Heart left ventricle (tissue), 16 donors: ENCODE measurements at regions not wholly inside any gene's neighbourhood (a gene's known extent, or its start where the extent isn't known, plus 50 kb on each side); places are given as distances from the start of the nearest gene placed in this dataset.
"Not testable (repeated sequence)": the region's sequence is repeated elsewhere in the genome, so short reads cannot be mapped to it uniquely, and the experiment has no call there.

Source experiments
- ATAC-seq, 4 donors: fragments of 200-7000 bp; cut with Tn5 transposase; one replicate each; pipeline ENCODE4 v1.9.1; 2020 to 2022; ENCODE audit warnings: moderate library complexity in 4 of 4, mild to moderate bottlenecking in 3 of 4, moderate number of reproducible peaks in 1 of 4
- DNase-seq, 5 donors: peaks; one replicate each; pipeline ENCODE4 v3.0.0-alpha.2; 2020
- H3K27ac ChIP-seq, 12 donors: fragments of 200-600 bp; sonication (generic) in 4 of 12; one replicate each; pipeline versions ENCODE4 v1.5.0 to v1.8.0; 2016 to 2022; ENCODE audit warnings: mild to moderate bottlenecking in 2 of 12
- H3K27me3 ChIP-seq, 9 donors: fragments of 200-600 bp; sonication (generic) in 2 of 9; one replicate each; pipeline versions ENCODE4 v1.5.1 to v1.8.0; 2016 to 2022; ENCODE audit warnings: mild to moderate bottlenecking in 3 of 9
- H3K36me3 ChIP-seq, 9 donors: fragments of 200-600 bp; sonication (generic) in 2 of 9; one replicate each; pipeline versions ENCODE4 v1.5.0 to v1.8.0; 2018 to 2022; ENCODE audit warnings: mild to moderate bottlenecking in 2 of 9
- H3K4me1 ChIP-seq, 12 donors: fragments of 200-600 bp; sonication (generic) in 4 of 12; one replicate each; pipeline versions ENCODE4 v1.5.0 to v1.8.0; 2016 to 2022; ENCODE audit warnings: mild to moderate bottlenecking in 3 of 12
- H3K4me3 ChIP-seq, 12 donors: fragments of 200-600 bp; sonication (generic) in 4 of 12; one replicate each; pipeline versions ENCODE4 v1.5.0 to v1.8.0; 2017 to 2022; ENCODE audit warnings: mild to moderate bottlenecking in 9 of 12, moderate library complexity in 4 of 12
- H3K9me3 ChIP-seq, 12 donors: fragments of 200-600 bp; sonication (generic) in 4 of 12; one replicate each; pipeline versions ENCODE4 v1.5.0 to v1.8.0; 2016 to 2022; ENCODE audit warnings: mild to moderate bottlenecking in 1 of 12
- POLR2A ChIP-seq, 2 donors: fragments of 450-650 bp; IDR thresholded peaks; one replicate each; pipeline ENCODE4 v1.6.1; 2017; ENCODE audit warnings: antibody characterized with exemption in 2 of 2, mild to moderate bottlenecking in 2 of 2, moderate library complexity in 2 of 2
- WGBS, 4 donors: extraction: QIAGEN DNeasy Blood & Tissue Kit in 2 of 4; methylation state at CpG; one replicate each; pipeline versions ENCODE4 v1.1.5 to v1.1.7; 2013 to 2018; 5-methylcytosine and 5-hydroxymethylcytosine counted together
- intact Hi-C, 10 donors: fragments of 100-400 bp; cut with DNase I; formaldehyde crosslinking; loops; one replicate each; pipeline versions ENCODE4 v1.11.1 to v1.14.2; 2022
- TF ChIP-seq, protein P1 (sequence below), 12 donors: fragments of 200-600 bp; sonication (generic) in 4 of 12; IDR thresholded peaks; one replicate each; pipeline versions ENCODE4 v1.5.0 to v1.8.0; 2018 to 2022; ENCODE audit warnings: antibody characterized with exemption in 12 of 12, mild to moderate bottlenecking in 5 of 12
- donor health status: ischemic (EF 13 %, LVEDD 7.1; RV severe dilation, severe dysfunction).
- donor health status: healthy with polysubstance abuse.
- donor health status: DM: no; HTN: yes; CAD: no.
- donor health status: DM: no; HTN: no; CAD: no.
- donor health status: ischemic (EF 25% LVEDD 6.9; RV normal size, moderate dysfunction).
- donor health status: ischemic (EF 25% LVEDD 5.7; RV mildly dilated, moderate dysfunction).
- donor health status: healthy.
- donor health status: DM: yes; HTN: yes; CAD: no.
- donor health status: ischemic (EF 35%, LVEDD 5.7; RV mildly dilated, moderate dysfunction).
- donor health status: nonischemic (EF 11% LVEDD 7.7; RV severe dilation, severe dysfunction).
- donor health status: DM: yes; HTN: yes; CAD: no.
- donor health status: PGD.
- donor health status: ischemic (EF 29% LVEDD 5.4; RV normal size, mild dysfunction).
- donor health status: nonischemic (EF 23%, LVEDD 6.1; RV moderate dilation, normal function).

DNA sequence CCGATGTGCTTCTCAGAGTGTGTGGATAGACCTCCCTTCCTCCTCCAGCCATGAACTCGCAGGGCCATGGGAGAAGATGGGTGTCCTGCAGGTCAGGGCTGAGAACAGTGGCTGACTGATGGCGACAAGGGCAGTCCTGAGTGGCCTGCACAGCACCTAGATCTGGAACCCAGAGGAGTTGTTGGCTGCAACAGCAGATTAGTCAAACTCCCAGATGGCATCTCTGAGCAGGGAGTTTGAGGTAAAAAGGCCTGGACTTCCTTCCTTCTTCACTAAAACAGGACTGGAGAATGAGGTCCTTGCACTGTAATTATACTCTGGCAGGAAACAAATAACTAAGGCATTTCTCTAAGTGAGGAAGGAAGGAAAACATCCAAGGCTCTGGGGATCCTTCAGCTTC lies 160.8 kb downstream of the MYCN start:
- H3K4me1 ChIP-seq: no peaks in the 10 kb centered on the region
- no peak for ATAC-seq
- H3K9me3 ChIP-seq: no peaks in the 10 kb centered on the region
- 59 to 88% (median 71%) methylated on average over 2 to 3 of the region's 3 CpGs for WGBS, 4 donors
- no peak overlapping the region for H3K4me3 ChIP-seq
- no peaks in the 10 kb centered on the region for H3K36me3 ChIP-seq
- no peak overlapping the region for H3K27ac ChIP-seq
- intact Hi-C loops: no loop called here
- TF ChIP-seq POLR2A (IDR thresholded peaks at IDR 0.05): no peak
- TF ChIP-seq, protein P1, sequence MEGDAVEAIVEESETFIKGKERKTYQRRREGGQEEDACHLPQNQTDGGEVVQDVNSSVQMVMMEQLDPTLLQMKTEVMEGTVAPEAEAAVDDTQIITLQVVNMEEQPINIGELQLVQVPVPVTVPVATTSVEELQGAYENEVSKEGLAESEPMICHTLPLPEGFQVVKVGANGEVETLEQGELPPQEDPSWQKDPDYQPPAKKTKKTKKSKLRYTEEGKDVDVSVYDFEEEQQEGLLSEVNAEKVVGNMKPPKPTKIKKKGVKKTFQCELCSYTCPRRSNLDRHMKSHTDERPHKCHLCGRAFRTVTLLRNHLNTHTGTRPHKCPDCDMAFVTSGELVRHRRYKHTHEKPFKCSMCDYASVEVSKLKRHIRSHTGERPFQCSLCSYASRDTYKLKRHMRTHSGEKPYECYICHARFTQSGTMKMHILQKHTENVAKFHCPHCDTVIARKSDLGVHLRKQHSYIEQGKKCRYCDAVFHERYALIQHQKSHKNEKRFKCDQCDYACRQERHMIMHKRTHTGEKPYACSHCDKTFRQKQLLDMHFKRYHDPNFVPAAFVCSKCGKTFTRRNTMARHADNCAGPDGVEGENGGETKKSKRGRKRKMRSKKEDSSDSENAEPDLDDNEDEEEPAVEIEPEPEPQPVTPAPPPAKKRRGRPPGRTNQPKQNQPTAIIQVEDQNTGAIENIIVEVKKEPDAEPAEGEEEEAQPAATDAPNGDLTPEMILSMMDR (IDR thresholded peaks at IDR 0.05): no peak
- no peak for DNase-seq
- H3K27me3 ChIP-seq: peaks cover 0 to 37% (median 8%) of the 10 kb centered on the region in 9 donors

DNA sequence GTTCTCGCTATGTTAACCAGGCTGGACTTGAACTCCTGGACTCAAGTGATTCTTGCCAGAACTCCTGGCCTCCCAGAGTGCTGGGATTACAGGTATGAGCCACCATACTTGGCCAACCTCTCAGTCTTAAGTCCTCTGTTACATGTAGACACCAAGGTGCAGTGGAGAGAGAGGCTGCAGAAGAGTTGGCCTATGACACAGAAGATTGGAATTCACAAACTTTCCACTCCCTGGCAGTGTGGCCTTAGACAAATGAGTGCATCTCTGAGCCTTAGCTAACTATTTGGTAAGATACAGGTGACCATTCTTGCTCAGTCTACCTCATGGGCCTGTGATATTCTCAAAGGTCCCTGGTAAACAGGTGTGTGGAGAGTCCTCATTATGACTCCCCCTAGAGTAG lies 159.7 kb downstream of the MYCN start:
- Histone ChIP-seq H3K4me1 (no peaks in the 10 kb centered on the region), H3K27ac (no peak overlapping the region), H3K4me3 (no peak overlapping the region), H3K9me3 (no peaks in the 10 kb centered on the region), H3K36me3 (no peaks in the 10 kb centered on the region), H3K27me3 (peaks cover 0 to 31% (median 6%) of the 10 kb centered on the region in 9 donors)
- 98 to 100% (median 100%) methylated on average over 1 of the region's 1 CpG for WGBS, 4 donors
- intact Hi-C loops: no loop called here
- DNase-seq (no peak), ATAC-seq (no peak)
- TF ChIP-seq POLR2A (IDR thresholded peaks at IDR 0.05): no peak
- TF ChIP-seq, protein P1 (IDR thresholded peaks at IDR 0.05): no peak

DNA sequence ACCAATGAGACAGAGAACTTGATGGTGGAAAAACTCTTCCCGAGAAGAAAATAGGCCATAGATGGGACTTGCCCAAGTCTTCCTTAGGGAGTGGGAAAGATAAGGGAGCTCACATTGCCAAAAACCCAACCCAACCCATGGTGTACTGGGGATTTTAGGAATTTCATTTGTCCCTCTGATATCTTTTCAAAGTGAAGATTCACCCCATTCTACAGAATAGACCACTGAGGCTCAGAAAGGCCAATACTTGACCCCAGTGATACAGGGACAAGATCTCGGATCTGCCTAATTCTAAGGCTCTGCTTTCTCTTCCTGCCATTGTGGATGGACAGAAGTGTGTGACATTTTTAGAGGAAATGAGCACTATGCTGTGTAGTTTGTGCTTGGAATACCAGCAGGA lies 159.0 kb downstream of the MYCN start:
- ATAC-seq (no peak), DNase-seq (no peak)
- no peak overlapping the region for H3K4me3 ChIP-seq
- H3K27me3 ChIP-seq: peaks cover 0 to 24% (median 5%) of the 10 kb centered on the region in 9 donors
- H3K9me3 ChIP-seq: no peaks in the 10 kb centered on the region
- no peak overlapping the region for H3K27ac ChIP-seq
- TF ChIP-seq, protein P1 (IDR thresholded peaks at IDR 0.05): no peak
- intact Hi-C loops: no loop called here
- H3K36me3 ChIP-seq: no peaks in the 10 kb centered on the region
- peaks cover 0 to 1% (median 0%) of the 10 kb centered on the region in 12 donors for H3K4me1 ChIP-seq
- 90 to 98% (median 93%) methylated on average over 2 of the region's 2 CpGs for WGBS, 4 donors

DNA sequence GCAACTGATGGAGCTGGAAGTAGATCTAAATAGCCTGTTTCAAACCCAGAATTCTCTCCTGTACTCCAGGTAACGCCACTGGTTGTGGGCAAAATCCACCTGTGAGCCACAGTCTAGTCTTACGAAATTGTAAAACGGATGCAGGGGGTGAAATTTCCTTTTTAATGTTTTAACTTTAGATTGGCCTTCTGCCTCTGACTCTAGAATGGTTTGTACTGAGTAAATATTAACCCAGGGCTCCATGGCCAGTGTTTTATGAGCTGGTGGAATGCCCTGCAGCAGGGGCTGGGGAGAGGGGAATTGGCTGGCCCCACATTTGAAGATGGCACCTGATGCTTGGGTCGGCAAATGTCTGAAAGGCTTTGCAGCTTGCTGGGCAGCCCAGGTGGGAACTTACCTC lies 156.6 kb downstream of the MYCN start:
- H3K9me3 ChIP-seq: no peaks in the 10 kb centered on the region
- peaks cover 0 to 8% (median 0%) of the 10 kb centered on the region in 12 donors for H3K4me1 ChIP-seq
- WGBS, 4 donors: 73 to 83% (median 82%) methylated on average over 4 of the region's 4 CpGs
- no peak overlapping the region for H3K4me3 ChIP-seq
- no peaks in the 10 kb centered on the region for H3K36me3 ChIP-seq
- ATAC-seq (no peak), DNase-seq (no peak)
- H3K27me3 ChIP-seq: peaks cover 0 to 1% (median 0%) of the 10 kb centered on the region in 9 donors
- TF ChIP-seq POLR2A (IDR thresholded peaks at IDR 0.05): no peak
- TF ChIP-seq, protein P1 (IDR thresholded peaks at IDR 0.05): no peak
- no peak overlapping the region for H3K27ac ChIP-seq
- intact Hi-C loops: no loop called here

DNA sequence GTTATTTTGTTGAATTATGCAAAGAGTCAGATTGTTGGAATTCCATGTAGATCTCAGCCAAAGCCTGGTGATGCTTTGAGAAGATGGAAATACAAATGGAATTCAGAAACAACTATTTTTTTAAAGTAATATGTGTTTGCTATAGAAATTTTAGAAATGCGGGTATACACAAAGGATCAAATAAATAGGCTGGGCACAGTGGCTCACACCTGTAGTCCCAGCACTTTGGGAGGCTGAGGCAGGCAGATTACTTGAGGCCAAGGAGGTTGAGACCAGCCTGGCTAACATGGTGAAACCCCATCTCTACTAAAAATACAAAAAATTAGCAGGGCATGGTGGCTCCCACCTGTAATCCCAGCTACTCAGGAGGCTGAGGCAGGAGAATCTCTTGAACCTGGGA lies 155.1 kb downstream of the MYCN start:
- H3K27me3 ChIP-seq, DNase-seq, H3K36me3 ChIP-seq, H3K4me1 ChIP-seq, intact Hi-C loops, H3K9me3 ChIP-seq, ATAC-seq, H3K4me3 ChIP-seq, H3K27ac ChIP-seq: not testable (repeated sequence)
- WGBS, 4 donors: 0 to 57% (median 47%) methylated on average over 1 of the region's 1 CpG
